T1000 (cell line): ENCODE measurements at regions not wholly inside any gene's neighbourhood (a gene's known extent, or its start where the extent isn't known, plus 50 kb on each side); places are given as distances from the start of the nearest gene placed in this dataset.
"Not testable (repeated sequence)": the region's sequence is repeated elsewhere in the genome, so short reads cannot be mapped to it uniquely, and the experiment has no call there.

ENCODE experiments used
- DNase-seq: peaks from one replicate; lab custom pipeline; 2025; ENCODE audit warnings: mixed read lengths; lab: John Stamatoyannopoulos, UW

DNA sequence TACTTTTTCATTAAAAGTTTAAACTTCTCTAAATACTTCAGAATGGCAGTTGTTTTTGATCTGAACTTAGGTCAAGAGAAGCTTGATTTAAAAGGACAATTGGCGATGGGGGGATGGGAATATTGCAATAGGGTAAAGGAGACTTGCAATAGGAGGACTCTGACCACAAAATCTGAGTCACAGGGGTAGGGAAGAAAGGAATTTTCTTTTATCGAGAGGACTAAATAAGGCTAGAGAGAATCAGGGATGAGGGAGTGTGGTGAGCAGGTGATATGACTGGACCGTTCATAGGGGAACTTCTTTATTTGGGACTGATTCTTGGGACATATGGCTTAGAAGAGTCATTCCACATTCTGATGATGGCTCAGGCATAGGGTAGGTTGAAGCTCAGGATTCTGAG, 1260.2 kb downstream of the ADGRL3 start:
- DNase-seq: no peak

DNA sequence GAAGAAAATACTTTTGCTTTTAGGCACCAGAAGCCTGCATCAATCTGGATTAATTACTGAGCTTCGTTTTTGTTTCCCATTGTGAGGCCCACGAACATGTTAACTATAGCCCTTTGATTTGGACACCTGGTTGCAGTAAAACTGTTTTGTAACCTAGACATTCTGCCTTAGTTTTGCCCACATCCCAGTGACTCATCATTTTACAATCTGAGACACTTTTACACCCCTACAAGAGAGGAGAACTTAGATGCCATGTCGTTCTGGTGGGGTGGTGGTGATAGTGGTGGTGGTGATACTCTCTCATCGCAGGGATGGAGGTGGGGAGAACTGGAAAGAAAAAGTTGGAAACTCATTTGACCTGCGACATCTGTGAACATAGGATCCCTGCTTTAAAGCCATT, 1257.2 kb downstream of the ADGRL3 start:
- no peak for DNase-seq

DNA sequence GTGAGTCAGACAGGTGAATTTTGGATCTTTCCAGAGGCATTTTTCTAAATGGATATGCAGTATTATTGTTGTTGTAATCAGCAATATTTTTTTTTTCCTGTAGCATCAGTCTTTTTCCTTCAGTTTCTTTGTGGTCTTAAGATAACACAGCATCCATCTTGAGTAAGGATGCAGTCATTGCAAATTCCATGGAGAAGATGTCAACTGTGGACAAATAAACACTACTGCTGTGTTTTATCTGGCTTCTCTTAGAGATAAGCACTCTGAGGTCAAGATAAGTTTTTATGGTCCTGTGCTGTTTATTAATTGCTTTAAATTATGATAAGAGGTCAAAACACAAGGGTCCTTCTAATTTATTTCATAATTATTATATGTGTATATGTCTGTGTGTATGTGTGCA, 1255.7 kb downstream of the ADGRL3 start:
- DNase-seq: no peak

DNA sequence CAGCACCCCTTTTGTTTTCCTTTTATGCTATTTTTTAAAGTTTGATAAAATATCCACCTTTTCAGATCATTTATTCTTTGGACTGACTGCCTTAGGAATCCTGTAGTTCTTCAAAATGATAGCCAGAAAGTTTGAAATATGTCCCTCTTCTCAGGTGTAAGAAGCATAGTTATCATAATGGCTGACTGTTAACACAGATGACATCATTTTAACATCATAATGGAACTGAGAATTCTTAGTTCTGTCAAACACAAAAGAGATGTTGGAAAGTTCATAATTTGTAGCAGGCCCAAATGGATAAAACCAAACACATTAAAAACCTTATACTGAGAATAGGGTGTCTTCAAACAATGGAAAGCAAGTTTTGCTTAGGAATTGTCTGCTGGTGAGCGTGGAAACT, 1254.4 kb downstream of the ADGRL3 start:
- no peak for DNase-seq

DNA sequence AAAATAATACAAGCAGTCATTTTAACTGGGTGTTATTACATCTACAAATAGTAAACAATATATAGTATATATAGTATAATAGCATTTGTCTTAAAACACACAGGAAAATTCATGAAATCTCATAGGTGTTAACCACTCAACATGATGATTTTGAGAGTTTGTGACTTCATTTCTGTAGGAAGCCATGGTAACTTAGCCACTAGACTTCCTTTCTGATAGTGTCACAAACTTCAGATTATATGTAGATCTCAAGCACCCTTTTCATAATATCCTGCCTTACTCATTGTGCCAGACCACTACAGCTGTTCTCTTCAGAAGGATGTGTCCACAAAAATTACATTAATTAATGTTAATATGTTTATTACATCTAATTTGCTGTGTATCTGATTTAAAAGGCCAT, 1250.6 kb downstream of the ADGRL3 start:
- DNase-seq: no peak

DNA sequence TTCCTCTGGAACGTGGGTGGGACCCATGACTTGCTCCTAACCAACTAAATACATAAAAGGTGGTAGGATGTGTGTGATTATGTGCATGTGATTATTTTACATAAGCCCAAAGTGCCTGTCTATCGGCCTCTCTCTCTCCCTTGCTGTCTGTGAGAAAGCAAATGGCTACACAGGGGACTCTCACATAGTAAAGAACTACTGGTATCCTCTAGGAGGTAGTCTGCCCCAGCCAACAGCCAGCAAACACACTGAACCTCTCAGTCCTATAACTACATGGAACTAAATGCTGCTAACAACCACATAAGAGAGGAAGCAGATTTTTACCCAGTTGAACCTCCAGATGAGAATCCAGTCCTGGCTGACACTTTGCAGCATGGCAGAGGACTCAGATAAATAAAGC, 1249.4 kb downstream of the ADGRL3 start:
- DNase-seq: no peak

DNA sequence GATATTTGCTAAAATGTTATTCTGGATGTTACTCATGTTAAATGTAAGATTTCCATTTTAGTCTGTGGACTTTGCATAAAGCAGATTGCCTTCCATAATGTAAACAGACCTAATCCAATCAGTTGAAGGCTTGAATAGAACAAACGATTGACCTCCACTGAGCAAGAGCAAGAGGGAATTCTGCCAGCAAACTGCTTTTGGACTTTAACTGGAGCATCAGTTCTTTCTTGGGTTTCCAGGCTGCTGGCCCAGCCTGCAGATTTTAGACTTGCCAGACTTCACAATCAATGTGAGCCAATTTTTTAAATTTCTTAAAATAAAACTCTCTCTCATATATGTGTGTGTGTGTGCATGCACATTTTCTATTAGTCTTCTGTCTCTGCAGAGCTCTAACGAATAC, 1248.8 kb downstream of the ADGRL3 start:
- no peak for DNase-seq

DNA sequence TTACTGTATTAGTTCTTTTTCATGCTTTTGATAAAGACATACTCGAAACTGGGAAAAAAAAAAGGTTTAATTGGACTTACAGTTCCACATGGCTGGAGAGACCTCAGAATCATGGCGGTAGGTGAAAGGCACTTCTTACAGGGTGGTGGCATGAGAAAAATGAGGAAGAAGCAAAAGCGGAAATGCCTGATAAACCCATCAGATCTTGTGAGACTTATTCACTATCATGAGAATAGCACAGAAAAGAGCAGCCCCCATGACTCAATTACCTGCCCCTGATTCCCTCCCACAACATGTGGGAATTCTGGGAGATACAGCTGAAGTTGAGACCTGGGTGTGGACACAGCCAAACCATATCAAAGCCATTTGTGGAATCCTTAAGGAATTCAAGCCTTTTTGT, 1238.9 kb downstream of the ADGRL3 start:
- no peak for DNase-seq

DNA sequence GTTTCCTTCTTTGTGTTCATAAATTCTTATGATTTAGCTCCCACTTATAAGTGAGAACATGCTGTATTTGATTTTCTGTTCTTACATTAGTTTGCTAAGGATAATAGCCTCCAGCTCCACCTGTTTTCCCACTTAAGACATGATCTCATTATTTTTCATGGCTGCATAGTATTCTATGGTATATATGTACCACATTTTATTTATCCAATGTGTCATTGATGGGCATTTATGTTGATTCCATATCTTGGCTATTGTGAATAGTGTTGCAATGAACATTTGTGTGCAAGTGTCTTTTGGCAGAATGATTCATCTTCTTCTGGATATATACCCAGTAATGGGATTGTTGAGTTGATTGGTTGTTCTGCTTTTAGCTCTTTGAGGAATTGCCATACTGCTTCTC, 1234.8 kb downstream of the ADGRL3 start:
- no peak for DNase-seq

DNA sequence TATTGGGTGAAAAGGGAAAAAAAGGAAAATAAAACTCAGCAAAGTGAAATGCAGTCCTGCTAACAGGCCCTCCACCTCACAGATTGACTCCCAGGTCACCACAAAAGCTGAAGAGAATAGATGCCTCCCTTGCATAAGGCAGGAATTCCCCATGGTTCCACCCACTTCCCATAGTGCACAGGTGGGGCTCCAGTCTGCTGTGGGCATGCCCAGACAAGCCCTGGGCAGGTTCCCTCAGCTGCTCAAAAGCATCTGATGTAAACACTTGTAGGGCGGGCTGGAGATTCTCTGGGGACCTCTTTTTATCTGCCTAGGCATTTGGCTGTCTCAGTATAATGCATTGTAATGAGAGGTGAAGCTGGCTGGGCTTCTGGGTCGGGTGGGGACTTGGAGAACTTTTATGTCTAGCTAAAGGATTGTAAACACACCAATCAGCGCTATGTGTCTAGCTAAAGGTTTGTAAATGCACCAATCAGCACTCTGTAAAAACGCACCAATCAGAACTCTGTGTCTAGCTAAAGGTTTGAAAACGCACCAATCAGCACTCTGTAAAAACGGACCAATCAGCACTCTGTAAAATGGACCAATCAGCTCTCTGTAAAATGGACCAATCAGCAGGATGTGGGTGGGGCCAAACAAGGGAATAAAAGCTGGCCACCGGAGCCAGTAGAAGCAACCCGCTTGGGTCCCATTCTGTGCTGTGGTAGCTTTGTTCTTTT, 1231.5 kb downstream of the ADGRL3 start:
- DNase-seq: not testable (repeated sequence)

DNA sequence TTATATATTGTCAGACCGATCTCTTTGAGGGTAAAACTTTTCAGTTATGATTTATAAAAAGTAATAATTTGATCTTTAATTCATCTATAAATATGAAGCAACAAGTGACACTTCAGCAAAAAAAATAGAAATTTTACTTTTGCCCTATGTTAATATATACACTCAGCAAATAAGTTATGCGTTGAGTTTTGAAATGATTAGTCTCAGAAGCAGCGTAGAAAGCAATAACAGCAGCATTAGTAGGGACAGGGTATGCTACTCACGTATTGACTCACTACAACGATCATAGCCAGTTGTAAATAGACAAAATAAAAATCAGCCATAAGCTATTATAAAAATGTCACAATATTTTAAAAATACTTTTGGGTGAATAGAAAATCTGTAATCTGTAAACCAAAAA, 1229.2 kb downstream of the ADGRL3 start:
- no peak for DNase-seq

DNA sequence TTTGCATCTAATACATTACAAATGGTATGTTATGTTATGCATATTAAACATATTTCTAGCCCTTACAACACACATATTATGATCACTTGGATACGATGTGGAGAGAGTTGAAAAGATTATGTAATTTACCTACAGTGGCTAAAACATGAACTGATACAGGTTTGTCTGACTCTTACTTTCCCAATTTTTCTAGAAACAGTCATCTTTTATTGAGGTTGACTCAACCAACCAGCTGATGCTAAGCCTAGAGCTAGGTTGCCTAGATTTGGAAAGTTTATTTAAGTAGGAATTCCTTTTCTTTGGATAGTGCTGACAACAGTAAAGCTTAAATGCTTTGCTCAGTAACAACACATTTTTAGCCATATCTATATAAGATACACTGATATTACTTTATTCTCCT, 1215.1 kb downstream of the ADGRL3 start:
- DNase-seq: no peak

DNA sequence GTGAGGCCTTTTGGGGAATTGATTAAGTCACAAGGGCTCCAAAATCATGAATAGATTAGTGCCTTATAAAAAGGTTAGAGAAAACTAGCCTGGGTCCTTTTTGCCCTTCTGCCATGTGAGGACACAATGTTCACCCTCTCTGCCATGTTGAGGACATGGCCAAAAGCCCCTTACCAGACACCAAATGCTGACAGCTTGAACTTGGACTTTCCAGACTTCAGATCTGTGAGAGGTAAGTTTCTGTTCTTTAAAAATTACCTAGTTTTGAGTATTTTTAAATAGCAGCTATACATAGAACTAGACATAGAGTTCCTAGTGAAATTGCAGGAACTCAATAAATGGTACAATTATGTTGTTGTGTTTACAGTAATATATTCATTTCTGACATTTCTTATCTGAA, 1214.4 kb downstream of the ADGRL3 start:
- no peak for DNase-seq

DNA sequence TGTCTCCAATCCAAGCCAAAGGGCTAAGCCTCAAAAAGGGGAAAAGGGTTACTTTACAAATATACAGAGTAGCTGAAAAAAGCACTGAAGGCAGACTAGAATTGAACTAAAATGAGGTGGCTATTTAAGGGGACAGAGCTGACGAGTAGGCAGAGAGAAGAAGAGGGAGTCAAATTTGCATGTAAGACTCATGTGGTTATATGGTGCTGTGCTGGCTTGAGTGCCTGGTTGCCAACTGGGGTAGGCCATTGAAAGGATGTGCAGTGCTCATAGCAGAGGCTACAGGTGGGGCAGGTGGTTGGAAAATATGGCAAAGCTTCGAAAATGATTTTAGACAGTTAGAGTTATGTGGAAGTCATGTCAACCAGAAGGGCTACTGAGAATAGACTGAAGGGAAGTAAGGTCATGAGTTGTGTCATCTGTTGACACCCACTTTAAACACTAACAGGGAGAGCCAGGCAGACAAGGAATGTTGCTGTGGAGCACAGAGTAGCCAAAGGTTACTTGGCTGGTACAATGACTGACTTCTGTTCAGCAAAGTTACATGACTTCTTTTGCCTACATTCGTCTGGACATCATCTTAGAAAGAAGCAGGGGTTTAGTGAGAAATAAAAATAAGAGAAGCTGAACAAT, 1210.4 kb downstream of the ADGRL3 start:
- DNase-seq: no peak

DNA sequence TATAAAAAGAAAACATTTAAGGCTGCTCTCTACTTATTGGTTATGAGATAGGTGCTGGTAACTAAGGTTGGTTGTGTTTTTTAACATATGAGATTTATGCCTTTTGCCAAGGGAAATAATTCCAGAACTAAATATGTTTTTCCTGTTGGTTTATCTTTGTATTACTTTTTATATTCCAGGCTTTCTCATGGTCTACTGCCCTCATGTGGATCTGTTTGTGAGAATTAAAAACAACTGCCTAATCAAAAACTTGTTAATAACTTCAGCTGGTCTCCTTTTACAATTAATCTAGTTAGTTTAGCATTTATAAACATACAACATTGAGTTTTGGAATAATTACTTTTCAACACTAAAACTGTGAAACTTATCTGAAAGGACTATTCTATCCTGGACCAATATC, 1208.3 kb downstream of the ADGRL3 start:
- no peak for DNase-seq

DNA sequence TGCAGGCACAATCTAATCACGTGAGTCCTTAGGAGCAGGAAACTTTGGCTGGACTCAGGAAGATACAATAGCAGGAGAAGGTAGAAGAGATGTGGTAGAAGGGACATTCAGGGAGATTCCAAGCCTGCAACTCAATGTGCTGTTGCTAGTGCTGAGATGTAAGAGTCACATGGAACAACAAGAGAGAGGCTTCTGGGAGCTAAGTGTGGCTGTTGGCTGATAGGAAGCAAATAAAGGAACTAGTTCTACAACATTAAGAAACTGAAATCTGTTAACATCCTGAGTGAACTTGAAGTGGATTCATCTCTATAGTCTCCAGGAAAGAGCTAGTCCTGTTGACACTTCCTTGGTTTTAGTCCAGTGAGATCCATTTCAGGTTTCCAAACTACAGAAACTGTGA, 1207.4 kb downstream of the ADGRL3 start:
- DNase-seq: no peak

DNA sequence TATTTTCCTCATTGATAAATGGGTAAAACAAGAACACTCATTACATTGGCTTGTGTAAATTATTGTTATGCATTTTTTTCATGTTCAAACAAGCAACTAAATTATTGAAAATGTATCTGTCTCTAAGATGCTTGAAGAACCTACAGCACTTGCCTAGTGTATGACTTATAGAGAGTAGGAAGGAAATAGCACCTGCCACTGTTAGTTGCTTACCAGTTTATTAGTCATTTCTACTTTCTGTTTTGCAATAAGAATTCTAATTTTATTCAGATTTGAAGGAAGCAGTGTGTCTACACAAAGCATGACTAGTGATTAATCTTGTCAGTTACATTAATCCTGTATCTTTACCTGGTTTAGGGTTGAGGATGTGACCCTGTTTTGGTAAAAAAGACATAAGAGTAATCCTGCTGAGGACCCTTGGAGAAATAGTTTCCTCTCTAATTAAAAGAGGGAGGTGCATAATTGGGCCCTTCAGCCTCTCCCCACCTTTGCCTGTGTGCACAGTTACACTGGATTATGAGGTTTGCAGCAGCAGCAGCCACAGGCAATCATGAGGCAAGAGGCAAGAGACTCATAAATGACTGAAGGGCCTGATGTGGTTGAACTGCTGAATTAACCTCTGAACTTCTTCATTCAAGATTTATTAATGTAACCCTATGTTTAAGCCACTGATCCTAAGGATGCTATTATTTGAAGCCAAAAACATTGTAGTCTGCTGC, 1202.1 kb downstream of the ADGRL3 start:
- DNase-seq: no peak

DNA sequence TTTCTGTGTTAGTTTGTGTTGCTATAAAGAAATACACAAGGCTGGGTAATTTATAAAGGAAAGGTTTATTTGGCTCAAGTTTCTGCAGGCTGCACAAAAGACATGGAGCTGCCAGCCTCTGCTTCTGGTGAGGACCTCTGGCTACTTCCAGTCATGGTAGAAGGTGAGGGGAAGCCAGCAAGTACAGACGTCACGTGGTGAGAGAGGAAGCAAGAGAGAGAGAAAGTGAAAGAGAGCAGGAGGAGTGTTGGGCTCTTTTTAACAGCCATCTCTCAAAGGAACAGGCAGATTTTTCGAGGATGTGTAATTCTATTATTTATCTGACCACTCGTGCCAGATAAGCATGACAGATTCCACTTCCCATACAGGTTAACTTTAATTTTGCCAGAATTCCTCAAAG, 1199.1 kb downstream of the ADGRL3 start:
- DNase-seq: no peak

DNA sequence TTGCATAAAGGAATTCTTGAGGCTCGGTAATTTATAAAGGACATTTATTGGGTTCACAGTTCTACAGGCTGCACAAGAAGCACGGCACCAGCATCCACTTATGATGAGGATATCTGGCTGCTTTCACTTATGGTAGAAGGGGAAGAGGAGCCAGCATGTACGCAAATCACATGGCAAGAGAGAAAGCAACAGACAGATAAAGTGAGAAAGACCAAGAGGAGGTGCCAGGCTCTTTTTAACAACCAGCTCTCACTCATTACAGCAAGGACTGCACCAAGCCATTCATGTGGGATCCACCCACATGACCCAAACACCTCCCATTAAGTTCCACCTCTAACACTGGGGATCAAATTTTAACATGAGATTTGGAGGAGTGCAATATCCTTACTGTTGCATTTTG, 1198.2 kb downstream of the ADGRL3 start:
- no peak for DNase-seq

DNA sequence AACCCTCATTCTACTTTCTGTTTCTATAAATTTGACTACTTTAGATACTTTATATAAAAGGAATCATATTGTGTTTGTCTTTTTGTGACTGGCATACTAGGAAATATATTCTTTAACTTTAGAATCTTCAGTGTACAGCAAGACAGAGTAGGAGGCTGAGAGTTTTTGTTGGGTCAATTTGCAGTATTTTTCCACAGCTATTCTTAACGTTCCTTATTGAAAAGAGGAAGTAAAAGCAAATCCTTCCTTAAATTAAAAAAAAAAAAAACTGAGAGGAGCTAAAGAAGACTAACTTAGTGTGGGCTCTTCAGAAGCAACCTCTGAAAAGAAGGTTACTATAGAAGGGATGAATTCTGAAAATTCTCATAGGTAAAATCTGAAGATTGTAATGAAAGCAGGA, 1194.6 kb downstream of the ADGRL3 start:
- DNase-seq: no peak

DNA sequence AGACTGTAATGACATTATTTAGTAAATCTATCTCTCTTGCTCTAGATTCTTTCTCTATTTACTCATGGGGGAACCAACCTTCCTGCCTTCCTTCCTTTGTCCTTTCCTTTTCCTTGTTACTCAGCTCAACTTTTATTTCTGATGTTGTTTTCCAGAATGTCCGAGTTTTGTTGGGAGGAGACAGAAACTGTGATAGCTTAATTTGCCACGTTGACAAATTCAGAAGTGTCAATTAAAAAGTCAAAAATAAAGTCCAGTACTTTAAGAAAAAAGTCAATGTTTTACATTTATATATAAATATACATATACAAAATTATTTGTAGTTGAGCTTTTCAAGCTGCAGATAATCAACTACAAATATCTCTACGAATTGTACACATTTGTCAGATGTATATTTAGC, 1187.7 kb downstream of the ADGRL3 start:
- no peak for DNase-seq

DNA sequence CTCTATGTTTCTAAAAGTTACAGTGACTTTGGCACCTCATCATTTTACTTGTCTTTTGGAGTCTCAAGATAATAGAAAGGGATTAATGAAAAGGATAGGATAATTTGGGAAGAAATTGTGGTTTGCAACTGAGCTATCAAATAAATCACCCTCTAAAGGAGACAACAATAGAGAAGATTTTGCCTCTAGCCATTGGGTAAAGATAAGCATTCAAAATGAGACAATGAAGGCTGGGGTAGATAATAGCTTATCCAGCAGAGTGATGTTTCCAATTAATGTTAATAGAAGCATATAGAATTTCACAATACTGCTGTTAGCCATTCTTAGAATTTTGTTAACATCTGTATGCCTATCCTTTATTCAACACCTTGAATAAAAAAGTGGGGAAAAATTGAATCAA, 1177.6 kb downstream of the ADGRL3 start:
- no peak for DNase-seq

DNA sequence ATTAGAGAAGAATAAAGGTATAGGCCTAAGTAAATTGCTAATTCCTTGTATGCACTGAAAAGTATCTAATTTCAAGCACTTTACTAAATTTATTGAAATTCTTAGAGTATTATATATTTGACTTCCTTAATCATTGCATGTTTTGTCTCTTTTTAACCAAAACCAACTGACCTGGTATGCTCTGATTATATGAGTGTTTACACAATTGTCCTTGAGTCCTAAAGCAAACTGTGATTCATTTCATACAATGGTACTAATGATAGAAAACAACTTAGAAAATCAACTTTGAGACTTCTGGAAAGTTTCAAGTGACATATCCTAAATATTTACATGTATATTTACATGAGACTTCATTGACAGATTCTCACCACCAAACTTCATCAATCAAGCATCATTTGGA, 1177.1 kb downstream of the ADGRL3 start:
- no peak for DNase-seq

DNA sequence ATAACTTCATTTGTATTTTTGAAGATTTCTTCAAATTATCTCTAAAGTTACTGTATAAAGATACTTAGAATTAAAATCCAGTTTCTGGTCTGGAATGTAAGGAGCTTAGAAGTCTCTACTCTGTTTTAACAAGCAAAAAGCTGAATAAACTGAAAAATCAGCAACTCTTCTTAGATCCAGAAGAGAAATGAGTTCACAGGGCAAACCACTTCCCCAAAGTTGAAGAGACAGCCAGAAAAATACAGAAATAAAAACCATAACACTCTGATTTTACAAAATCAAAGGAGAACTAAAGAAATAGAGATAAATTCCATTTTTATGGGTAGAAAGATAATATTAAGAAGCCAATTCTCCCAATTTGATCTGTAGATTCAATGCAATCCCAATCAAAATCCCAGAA, 1166.8 kb downstream of the ADGRL3 start:
- no peak for DNase-seq
